HG03066 (cell line): ENCODE measurements at regions not wholly inside any gene's neighbourhood (a gene's known extent, or its start where the extent isn't known, plus 50 kb on each side); places are given as distances from the start of the nearest gene placed in this dataset.

Experiments
- ATAC-seq: cut with Tn5 transposase; IDR thresholded peaks from one replicate; pipeline ENCODE4 v1.9.1; 2021; ENCODE audit warnings: low read depth; ENCODE audit not compliant: unreplicated experiment

DNA sequence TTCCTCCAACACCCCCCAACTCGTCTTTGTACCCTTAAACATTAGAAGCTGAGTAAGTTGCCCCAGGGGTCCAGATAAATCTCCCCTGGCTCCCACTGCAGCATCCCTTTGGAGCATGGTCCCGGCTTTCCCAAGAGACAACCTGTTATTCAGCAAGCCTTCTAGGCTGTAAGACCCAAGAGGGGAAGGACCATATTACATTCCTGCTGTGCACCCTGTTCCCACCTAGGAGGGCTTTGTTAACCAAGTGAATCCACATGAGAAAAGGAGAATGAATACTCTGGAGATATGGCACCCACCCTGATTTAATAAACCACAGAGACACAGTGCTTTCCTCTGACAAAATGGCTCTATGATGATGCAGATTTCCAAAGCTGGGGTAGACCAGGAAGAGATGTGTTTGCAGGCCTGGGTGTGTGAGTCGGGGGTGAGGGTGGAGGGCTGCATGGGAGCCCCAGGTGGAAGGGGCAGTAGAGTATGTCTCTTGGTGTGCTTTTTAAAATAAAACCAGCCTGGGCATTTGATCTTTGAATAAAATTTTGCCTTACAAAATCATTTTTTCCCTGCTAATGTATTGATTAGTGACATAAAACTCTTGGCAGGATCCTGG, 325.2 kb downstream of the DRD1 start:
- ATAC-seq, result no peak

- ATAC-seq, result no peak
Observed at GRCh38 chr5:175116466-175117048, 327.4 kb downstream of the DRD1 start.

- no peak for ATAC-seq
Observed at GRCh38 chr5:175115831-175116230, 328.2 kb downstream of the DRD1 start.

GRCh38 chr5:175113947-175114346, 330.0 kb downstream of the DRD1 start:
- no peak for ATAC-seq

GRCh38 chr5:175109058-175109755, 334.8 kb downstream of the DRD1 start:
- ATAC-seq, result no peak

GRCh38 chr5:175107865-175108264, 336.1 kb downstream of the DRD1 start:
- no peak for ATAC-seq

DNA sequence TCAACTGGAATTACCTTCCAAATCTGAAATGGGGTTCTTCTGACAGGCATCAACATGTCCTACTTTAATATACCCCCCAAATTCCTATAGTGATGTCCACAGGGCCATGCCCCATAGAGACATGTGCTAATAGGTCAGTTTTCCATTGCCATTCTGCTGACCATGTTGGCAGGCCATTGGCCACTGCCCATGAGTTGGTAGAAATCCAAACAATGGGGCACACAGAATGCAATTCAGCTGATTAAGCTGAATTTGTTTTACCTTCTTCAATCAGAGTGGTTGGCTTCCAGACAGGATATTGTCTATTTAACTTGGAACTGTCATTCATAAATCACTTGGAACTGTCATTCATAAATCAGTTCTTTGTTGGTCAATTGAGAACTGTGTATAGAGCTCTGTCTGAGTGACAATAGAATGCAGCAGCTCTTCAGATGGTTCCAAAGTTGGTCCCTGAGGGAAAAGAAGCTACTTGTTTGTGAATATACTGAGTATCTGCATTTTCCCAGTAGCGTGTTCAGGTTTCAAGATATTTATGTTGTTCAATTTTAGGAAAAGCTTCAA, 336.9 kb downstream of the DRD1 start:
- no peak for ATAC-seq

- no peak for ATAC-seq
Observed at GRCh38 chr5:175104677-175105076, 339.3 kb downstream of the DRD1 start.

DNA sequence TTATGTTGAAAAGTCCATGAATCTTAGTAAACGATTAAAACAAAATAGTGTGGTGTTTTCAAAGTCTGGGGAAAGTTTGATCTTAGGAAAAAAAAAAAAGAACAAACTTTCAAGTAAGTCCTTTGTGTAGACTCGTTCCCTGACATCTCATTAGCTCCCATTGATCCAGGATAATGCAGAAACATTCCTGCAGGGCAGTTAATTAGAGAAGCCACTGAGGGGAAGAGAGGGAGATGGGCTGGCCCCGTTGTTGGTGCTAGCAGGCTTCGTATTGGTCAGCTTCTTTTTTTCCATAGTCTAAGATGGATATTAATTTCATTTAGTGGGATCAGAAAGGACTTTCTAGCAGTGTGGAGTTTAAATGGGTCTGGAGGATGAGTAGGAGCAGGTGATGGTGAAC, 340.2 kb downstream of the DRD1 start:
- no peak for ATAC-seq

- ATAC-seq, result no peak
Observed at GRCh38 chr5:175102717-175103116, 341.3 kb downstream of the DRD1 start.

GRCh38 chr5:175098301-175098700, 345.7 kb downstream of the DRD1 start:
- no peak for ATAC-seq

- no peak for ATAC-seq
Observed at GRCh38 chr5:175096469-175097165, 347.4 kb downstream of the DRD1 start.

GRCh38 chr5:175094461-175094860, 349.5 kb downstream of the DRD1 start:
- ATAC-seq, result no peak

- no peak for ATAC-seq
Observed at GRCh38 chr5:175092691-175093090, 351.3 kb downstream of the DRD1 start.

DNA sequence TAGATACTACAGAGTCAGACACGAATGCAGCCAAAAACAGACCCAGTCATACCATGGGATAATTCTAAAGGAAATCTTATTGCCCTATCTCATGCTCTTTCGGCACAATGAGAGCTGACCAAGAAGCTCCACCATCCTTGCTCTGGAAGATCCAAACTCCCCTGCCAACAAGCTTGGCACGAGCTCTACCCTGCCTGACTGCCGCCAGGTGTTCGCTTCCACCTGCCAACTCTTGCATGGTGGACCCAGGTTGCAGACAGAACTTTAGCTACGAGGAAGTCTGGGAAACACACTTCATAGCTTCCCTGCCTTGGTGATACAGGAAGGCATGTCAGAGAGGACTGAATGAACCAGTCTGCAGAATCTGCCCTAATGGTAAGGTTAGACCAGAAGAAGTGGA, 355.0 kb downstream of the DRD1 start:
- no peak for ATAC-seq

GRCh38 chr5:175082866-175083590, 358.6 kb downstream of the MSX2 start:
- no peak for ATAC-seq

DNA sequence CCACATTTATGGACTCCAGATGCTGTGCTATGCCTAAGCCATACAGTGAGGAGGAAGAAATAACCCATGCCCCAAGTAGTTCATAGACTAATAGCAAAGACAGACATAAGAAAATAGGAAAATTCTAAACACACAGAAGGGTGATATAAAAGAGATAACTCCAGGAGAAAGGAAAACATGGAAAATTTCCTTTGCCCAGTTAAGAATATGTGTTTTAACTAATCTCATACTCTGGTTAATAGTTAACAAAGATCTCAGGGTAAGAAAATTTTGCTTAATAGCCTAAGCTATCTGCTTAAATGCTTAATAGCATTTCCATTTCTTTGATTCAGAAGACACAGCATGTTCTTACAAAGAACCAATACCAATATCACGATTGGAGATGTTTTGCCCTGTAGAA, 358.0 kb downstream of the MSX2 start:
- no peak for ATAC-seq

GRCh38 chr5:175079707-175080106, 355.3 kb downstream of the MSX2 start:
- no peak for ATAC-seq

- ATAC-seq, result no peak
Observed at GRCh38 chr5:175070283-175070682, 345.9 kb downstream of the MSX2 start.

DNA sequence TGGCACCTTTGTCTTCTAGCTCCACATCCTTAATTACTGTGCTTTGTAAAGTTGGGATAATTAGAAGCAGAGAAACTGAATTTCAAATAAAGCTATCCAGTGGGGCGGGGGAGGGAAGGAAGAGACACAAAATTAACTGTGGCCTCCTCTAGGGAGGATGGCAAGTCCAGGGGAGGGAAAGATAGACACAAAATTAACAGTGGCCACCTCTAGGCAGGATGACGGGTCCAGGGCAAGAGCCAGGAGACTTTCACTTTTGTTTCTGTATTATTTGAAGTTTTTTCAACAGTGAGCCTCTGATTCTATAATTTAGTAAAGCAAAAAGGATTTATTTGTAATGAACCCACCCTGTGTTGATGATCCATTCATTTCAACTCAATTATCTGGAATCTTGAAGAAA, 335.9 kb downstream of the MSX2 start:
- no peak for ATAC-seq
